SK-N-DZ (cell line): ENCODE measurements at regions not wholly inside any gene's neighbourhood (a gene's known extent, or its start where the extent isn't known, plus 50 kb on each side); places are given as distances from the start of the nearest gene placed in this dataset.

Experiments used
- DNase-seq: peaks from one replicate; pipeline ENCODE4 v3.0.0-alpha.2; 2015; ENCODE audit warnings: low spot score

DNA sequence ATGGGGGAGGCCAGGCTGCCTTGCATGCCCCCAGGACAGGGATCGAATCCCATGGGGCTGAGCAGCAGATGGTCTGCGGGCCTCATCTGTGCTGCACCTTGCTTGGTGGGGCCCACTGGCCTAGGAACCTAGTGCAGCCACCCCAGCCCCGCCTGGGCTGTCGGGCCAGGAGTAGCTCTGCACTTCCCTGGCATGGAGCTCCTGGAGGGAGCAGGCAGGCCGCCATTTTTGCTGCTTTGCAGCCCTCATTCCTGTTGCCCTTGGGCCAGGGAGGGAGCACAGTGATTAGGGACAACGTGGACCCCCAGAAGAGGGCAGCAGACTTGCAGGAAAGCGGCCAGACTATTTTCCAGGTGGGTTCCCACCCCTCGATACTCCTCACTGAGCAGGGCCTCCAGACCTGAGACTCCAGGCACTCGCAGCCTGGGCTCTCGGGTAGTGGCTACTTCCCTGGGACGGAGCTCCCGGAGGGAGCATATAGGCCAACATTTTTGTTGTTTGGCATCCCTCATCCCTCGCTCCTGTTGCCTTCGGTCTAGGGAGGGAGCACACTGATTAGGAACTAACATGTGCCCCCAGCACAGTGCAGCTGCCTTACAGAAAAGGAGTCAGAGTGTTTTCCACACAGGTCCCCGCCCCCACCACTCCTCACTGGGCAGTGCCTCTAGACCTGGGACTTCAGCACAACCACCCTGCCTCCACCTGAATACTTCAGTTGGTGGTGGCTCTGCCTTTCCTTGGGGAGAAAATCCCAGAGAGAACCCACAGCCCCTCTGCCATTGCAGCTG, 99.5 kb downstream of the MAIP1 start:
- peak; percentile 43 for DNase-seq

DNA sequence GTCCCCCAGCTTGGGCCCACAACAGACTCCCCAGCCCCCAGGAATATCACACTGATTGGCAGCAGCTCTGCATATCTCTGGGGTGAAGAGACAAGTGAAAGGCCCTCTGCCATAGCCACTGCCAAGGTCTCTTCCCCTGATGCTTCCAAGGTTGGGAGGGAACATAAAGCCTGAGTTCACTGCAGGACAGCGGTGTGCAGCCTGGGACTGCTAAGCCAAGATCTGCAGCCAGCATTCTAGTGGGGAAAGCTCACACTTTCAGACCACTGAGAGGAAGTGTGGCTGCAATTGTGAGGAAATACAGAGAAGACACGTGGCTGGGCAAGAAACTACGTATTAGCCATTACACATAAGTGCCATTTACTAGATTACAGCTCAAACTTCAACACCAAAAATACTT, 100.7 kb downstream of the MAIP1 start:
- no peak for DNase-seq

DNA sequence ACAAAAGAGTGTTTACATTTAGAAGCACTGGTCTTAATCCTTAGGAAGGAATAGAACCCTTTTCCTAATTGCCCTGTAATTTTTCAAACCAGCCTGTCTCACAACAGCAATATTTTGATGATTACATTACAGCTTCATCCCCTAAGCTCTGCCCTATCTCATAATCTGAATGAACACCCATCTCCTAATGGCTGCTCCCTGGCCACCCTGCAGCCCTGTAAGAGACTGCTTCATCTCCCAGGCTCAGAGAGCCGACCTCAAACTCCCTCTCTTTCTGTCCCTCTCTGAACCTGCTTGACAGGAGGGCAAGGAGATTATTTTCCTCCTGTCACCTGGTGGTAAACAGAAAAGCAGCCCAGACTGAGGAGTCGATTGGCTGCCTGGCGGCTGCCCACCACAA, 107.8 kb downstream of the MAIP1 start:
- peak; percentile 54 for DNase-seq

DNA sequence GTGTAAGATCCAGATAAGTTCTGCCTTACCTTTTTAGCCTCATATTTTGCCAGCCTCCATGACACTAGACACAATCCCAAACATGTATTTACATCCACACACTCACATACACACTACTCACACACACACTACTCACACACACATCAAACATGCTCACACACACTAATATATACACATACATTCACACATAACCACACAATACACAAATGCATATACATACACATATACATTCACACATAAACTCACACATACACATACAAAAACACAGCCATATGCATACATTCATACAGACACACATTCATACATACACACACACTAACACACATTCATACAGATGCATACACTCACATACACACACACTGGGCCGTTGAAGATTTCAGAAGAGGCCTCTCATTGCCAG, 109.5 kb downstream of the MAIP1 start:
- DNase-seq, result no peak

DNA sequence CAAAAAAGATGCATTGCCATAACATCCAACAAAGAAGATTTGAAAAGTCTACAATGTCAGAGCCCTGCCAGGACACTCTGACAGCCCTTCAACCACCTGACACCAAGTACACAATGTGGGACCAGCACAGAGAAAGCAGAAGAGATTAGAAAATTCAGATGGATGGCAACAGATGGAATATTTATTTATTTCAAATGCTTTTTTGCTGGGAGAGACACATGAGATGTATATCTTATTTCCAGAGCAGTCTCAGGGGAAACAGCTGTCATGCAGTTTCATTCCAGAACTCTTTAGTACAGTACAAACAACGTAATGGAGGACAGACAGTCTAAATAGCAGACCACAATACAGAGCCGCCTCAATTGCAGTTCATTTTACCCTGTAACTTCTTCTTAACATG, 110.1 kb downstream of the MAIP1 start:
- DNase-seq, result peak; percentile 54

DNA sequence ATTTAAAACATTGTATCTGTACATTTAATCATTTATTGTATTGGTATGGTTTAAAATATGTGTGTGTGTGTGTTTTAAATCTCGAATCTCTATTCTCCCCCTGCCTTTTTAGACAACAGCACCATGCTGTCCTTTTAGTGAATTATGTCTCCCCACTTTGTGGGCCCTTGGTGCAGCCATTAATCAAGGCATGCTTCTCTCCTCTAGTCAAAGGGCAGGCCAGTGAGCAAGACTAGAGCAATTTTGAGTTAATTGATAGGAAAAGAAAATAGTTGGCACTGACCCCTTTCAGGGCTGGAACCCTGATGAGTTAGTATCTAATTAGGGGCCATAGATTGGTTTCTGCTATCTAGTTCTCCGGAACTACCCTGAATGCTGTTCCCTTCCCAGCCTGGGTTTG, 111.0 kb downstream of the MAIP1 start:
- no peak for DNase-seq

DNA sequence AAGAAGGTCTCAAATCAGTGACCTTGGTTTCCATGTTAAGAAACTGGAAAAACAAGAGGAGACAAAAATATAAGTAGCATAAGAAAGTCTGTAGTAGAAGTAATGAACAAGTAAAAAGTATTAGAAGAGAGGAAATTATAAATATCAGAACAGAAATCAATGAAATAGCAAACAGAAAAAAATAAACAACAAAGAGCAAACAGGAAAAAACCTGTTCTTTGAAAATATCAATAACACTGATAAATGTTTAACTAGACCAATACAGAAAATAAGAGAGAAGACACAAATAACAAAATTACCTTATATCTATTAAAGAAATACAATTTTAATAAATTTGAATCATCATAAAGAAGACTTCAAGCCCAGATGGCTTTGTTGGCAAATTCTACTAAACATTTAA, 113.3 kb downstream of the MAIP1 start:
- no peak for DNase-seq

DNA sequence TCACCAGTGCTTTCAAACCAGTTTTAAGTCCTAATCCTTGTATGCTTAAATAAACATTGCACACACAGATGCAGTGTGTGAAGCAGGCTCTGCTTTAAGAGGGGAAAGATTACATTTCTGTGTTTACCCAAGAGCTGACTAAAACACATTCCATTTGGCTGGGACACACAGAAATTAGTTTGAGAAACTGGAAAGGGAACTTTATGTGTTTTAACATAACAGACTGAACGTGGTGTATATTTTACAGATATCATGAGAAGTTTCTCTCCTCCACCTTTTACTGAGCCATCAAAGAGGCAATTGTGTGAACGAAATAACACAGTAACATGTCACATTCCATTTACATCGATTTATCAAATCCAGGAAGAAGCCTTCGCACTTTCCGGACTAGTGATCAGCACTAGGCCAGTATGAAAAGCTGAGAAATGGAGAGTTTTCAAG, 121.8 kb downstream of the MAIP1 start:
- no peak for DNase-seq

DNA sequence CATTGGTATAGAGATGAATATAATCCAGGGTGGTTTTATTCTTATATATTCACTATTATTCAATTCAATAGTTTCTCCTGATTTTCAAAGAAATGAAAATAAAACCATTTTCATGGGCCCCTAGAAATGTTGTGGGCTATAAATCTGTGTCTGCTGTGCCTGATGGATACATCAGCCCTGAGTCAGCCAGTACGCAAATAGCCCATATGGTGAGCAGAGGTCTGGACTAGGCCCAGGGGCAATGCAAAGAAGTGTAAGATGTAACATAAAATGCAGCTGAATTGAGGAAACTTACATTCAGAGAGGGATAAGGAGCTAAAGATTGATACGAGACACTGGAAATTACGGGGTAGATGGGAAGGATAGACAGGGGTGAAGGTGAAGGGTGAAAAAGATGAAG, 122.5 kb downstream of the MAIP1 start:
- no peak for DNase-seq

DNA sequence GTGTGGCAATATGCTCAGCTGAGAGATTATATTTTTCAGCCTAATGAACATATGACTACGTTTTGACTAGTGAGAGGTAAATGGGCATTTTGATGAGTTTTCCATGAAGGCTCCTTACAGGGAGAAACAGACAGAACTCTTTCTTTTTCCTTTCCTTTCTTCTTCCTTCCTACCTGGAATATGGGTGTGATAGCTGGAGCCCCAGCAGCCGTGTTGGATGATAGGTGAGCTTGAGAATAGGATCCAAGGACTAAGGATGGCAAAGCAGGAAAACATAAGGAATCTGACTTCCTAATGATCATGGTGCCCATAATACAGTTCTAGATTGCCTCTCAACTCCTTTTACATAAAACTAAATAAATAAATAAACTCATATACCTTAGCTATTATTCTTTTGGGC, 124.0 kb downstream of the MAIP1 start:
- DNase-seq, result no peak

DNA sequence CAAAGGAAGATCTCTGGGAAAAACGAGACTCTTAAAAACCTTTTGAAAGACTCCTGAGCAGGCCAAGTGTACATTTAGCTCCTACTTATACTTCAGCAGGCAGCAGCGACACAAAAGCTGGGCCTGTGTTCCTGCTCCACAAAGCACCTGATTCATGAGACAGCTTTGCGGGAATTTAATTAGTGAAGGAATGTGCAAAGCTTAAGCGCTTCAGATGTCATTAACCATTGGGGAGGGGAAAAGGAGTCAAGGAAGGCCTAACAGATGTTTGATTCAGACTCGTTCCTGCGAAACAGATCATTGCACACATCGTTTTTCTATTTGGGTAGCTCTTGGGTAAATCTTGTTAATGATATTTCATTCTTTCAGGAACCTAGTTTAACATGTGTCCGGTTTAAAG, 125.9 kb downstream of the MAIP1 start:
- peak; percentile 73 for DNase-seq

DNA sequence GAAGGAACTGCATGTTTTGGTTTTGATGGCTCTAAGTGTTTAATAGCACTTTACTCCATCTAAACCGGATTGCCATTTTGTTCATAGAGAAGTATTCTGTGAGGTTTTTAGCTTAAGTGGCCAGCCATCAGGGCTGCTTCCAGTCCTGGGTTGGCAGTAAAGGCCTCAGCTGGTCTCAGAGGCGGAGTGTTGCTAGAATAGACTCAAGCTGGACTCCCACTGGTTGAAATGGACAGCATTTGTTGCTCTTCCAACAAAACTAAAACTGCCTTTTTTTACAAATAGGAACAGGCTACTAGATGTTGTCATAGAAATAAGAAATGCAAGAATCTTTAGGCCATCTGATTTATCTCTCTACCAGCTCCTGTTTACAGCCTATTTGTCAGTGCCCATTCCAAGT, 126.4 kb downstream of the MAIP1 start:
- no peak for DNase-seq

DNA sequence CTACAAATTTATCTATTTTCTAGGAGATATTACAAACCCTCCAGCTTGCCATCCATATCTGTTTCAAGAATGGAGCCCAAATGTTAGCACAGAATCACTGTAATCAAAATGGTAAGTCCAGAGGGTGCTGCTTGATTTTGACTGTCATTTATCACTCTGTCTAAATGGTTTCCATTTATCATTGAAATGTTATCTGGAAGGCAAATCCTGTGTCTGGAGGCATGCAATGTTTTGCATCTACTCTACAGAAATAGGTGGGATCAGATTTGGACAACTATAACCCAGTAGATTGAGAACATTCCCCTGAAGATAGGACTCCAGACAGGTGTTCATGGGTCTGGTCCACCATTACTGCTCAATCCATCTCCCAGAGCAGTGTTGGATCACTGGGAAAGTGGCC, 128.7 kb downstream of the MAIP1 start:
- peak; percentile 47 for DNase-seq

DNA sequence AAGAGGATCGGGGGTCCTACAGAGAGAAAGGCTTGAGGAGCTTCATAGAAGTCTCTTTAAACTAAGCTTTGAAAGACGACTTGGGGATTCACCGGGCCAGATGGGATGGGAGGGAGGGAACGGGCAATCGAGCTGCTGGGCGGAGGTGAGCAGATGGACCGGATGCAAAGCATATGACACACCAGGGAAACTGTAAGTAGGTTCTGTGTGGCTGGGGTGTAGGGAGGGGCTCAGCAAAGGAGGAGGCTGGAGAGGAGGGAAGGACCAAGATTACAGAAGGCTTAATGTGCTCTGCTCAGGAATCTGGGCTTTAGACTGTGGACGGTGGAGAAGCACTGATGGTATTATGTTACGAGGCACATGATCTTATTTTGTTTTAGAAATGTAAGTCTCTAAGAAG, 131.5 kb downstream of the MAIP1 start:
- peak; percentile 35 for DNase-seq

DNA sequence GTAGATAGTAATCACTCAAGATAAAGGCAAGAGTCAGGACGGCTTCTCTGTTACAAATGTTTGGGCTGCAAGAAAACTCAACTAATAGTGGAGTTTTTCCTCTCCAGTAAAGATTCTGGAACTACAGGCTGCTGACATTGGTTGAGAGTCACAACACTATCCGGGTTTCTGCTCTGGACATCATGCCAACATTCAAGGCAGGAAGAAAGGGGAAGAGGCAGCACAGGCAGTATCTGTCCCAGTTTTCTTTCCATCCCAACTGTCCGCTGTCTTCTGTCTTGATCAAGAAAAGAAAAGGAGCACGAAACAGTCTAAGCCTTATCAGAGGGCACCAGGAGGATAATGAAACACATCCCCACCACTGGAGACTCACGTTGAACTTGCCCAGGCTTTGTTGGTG, 132.1 kb downstream of the MAIP1 start:
- DNase-seq, result no peak

DNA sequence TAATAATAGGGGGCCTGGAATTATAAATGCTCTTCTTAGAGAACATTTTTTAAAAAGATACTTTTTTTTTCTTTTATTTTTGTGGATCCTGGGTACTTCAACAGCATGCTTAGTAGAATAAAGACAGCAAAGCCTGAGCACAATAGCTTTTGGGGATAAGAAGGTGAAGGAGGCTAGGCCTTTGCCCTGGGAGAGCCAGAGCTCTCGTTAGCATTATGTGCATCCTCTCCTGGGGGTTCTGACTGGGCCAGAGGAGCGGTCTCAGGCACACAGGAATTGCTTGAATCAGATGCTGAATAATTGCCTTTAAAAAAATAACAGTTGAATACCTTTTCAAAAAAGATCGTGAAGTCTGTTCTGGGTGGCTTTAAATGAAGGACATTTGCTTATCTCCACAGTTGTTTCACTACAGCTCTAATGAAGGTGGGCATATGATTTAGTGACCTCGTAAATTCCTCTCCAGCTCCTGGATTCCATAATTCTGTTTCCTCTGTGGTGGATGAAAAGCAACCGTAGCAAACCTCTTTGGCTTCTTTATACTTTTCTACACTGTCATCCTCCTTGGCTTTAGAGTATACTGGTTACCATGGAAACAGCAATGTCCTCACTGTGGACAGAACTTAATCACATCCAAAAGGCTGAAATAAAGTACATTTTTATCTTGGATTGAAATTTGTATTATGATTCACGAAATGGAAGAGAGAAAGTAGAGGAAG, 133.8 kb downstream of the MAIP1 start:
- no peak for DNase-seq

DNA sequence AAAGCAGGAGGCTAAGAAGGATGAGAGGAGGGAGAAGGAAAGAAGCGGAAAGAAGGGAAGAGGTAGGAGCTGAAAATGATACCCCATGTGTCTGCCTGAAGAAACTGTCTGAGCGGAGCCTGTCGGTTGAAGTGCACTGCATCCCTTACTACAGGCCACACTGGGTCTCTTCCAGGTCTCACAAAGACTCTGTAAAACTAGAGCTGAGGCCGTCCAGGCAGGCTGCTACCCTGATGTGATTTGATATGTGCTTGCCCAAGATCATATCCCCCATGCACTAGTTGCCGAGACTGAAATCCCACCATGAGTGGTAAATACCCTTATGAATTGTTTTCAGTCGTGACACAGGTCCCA, 134.4 kb downstream of the MAIP1 start:
- DNase-seq, result peak; percentile 52

DNA sequence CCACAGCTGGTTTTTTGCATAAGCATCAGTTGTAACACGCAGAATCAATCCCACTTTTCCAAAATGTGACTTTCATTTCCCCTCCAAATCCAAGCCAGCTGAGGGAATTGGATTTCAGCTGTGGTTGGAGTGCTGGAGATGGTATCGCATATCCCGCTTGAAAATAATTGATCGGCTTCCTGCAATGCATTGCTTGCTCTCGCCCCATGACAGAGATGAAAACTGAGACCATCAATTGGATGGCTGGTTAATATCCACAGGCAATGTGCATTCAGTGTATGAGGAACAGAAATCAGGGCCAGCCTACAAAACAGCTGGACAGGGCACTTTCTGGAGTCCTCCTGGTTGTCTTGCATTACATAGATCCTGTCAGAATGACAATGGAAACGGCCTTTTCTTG, 135.3 kb downstream of the MAIP1 start:
- peak; percentile 78 for DNase-seq

DNA sequence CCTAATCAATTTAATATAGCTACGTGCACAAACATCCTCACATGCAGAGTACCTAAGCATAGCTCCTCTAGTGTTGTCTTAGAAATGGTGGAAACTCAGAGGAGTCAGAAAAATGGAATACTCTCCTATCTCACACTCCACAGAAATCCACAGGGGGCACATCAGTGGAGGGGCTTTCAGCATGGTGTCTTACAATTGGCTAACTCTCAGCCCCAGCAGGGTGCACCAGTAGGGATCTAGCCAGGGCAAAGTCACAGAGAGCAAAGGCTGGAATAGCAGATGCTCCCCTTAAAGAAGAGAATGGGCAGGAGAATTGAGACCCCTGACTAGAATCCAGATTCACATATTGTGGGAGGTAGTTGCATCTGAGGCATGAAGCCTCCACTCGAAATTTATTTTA, 135.7 kb downstream of the MAIP1 start:
- no peak for DNase-seq

DNA sequence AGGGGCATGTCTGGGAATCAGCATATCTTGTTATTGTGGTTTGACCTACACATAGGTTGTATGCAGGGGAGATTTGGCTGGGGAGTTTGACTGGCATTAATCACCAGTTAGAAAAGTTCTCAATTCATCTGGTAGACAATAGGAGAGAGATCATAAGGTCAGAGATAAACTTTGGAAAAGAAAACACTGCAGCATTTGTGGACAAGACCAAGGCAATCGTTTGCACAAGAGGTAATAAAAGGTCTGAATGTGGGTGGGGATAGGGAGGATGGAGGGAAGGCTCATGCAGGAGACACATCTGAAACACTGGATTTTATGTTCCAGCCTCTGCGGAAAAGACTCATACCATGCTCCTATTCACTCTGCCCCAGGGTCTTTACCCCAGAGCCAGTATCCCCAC, 136.9 kb downstream of the MAIP1 start:
- DNase-seq, result no peak

DNA sequence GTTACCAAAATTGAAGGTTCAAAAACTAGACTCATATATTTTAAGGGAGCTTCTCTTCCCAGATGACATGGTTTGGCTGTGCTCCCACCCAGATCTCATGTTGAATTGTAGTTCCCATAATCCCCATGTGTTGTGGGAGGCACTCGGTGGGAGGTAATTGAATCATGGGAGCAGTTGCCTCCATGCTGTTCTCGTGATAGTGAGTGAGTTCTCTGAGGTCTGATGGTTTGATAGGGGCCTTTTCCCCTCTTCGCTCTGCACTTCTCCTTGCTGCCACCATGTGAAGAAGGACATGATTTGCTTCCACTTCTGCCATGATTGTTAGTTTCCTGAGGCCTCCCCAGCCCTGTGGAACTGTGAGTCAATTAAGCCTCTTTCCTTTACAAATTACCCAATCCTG, 140.1 kb downstream of the MAIP1 start:
- DNase-seq, result peak; percentile 68

DNA sequence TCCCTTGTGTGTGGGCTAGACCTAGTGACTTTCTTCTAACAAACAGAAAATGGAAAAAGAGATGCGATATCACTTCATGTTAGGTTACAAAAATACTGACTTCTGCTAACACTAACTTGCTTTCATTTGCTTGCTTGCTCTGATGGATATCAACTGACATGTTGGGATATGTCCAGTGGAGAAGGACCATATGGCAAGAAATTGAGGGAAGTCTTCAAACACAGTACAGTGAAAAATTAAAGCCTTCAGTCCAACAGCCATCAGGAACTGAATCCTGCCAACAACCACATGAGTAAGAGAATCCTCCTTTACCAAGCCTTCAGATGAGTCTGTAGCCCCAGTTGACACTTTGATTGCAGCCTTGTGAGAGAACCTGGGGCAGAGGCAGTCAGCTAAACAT, 143.9 kb downstream of the MAIP1 start:
- DNase-seq, result no peak

DNA sequence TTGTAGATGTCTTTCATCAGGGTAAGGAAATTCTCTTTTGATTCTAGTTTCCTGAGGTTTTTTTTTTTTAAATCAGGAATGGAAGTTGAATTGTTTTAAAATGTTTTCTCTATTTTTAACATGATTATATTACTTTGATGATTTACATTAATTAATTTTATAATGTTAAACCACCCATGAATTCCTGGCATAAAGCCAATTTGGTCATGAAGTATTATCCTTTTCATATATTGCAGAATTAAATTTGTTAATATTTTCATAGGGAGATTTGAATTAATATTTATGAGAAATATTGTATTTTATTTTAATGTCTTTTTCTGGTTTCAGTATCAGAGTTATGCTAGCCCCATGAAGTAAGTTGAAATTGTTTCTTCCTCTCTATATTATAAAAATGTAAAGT, 144.6 kb downstream of the MAIP1 start:
- no peak for DNase-seq
